Inferior parietal cortex (tissue), 1 donor: ENCODE measurements at regions not wholly inside any gene's neighbourhood (a gene's known extent, or its start where the extent isn't known, plus 50 kb on each side); places are given as distances from the start of the nearest gene placed in this dataset.

Experiments
- DNase-seq: peaks from one replicate; pipeline ENCODE4 v3.0.0-alpha.2; 2016; ENCODE audit errors: extremely low spot score

DNA sequence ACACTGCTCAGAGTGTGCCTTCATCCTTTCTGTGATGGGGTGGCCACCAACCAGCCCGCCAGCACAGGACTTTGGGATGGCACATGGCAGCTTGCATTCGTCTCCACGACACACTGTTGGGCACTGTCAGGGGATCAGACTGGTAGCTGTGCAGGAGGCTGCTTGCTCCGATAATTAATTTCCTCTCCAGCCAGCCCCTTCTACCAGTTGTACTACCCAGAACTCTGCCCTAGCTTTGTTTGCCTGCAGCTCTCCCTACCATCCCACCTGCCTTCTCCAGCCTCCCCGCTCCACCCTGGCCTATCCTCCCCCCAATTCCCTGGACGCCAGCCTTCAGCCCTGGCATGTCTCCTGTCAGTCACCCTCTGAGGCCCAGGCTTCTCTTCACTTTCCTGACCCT, 228.3 kb downstream of the TSHZ3 start:
- DNase-seq: no peak

DNA sequence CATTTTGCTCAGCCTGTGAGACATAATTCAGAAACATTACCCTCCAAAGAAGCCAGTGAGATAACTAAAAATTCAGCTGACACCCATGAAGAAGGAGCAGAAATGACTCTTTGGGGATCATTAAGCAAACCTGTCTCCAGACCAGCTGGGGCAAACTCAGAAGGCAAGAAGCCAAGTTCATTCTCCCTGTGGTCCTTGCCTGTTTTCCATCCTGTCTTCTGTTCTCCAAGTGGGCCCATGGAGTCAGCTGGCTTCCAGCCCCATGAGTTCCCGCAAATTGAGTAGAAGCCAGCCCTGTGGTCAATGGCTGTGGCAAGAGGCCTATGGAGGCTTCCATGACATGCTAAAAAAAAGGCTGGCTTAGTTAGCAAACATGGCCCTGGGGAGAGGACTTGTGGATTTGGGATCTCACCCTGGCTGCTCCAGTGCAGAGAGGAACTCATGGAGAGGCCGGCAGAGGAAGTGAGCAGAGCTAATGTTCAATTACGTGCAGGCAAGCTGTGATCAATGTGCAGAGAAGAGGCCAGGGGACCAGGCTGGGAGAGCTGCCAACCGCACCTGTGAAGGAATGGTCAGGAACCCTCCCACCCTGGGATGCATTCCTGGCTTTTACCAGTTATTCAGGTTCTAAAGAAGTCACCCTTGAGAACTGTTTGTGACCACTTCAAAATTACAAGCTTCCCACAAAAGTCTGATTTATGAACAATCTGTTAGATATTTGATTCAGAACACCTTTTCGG, 229.1 kb downstream of the TSHZ3 start:
- no peak for DNase-seq

DNA sequence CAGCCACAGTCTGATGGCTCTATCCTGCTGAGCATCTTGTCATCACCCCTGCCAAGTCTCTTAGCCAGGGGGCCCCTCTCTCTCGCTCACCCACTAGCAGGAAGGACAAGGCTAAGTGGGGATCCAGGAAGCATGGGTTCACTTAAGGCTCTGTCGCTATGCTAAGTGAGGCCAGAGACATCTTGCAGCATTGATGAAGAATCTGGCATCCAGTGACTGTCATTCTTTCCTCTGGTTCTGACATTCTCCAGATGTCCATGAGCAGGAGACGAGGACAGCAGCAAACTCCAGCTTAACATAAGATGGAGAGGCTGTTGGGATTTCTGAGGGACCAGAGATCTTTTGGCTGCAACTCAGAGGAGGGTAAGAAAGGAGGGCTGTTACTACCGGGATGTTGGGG, 230.2 kb downstream of the TSHZ3 start:
- DNase-seq: no peak

DNA sequence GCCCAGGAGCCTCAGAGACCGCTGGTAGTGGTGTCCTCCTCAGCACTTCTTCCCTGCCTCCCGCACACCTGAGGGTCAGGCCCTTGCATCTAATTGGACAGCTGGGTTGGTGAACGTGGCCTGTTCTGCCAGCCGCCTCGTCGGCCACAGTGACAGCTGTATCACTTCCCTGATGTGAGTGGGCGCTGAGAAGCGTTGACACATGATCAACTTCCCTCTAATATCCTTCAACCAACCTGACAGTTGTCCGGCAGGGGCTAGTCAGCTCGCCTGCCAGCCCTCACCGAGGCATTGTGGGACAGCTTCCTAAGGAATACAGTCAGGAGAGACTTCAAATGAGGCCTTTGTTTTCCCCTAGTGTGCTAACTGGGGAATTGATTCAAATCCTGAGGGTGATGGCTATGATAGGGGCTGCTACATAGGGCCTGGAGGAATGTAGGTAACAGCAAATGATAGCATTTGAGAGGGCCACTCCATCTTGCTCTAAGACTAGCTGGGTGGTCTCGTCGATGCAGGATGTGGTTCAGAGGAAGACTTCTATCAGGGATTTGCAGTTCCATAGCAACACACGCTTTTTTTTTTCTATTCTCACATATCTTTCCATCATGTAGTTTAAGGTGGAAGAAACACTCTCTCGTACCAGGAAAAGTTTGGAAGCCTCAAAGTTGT, 230.8 kb downstream of the TSHZ3 start:
- DNase-seq: no peak

DNA sequence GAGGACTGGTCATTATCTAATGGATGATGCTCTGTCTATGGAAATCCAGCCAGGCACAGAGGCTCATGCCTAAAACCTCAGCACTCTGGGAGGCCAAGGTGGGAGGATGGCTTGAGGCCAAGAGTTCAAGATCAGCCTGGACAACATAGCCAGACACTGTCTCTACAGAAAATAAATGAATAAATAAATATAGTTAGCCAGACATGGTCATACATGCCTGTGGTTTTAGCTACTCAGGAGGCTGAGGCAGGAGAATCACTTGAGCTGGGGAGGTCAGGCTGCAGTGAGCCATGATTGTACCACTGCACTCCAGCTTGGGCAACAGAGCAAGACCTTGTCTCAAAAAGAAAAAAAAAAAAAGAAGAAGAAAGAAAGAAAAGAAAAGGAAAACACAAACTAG, 234.7 kb downstream of the TSHZ3 start:
- no peak for DNase-seq

DNA sequence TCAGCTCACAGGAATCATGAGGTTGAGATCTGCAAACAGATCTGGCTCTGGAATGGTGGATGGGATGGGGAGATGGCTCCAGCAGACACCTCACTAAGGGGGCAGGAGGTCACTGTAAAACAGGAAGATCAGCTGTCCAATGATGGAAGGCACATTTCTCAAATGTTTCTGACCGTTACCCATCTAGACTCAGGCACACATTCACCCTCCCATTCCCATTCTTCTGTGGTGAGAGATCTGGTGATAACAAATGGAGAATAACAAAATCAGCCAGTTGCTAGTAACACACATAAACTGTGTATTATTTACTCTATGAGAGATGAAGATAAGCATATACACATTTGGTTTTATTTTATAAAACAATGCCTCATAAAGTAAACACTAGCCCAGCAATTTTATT, 235.9 kb downstream of the TSHZ3 start:
- DNase-seq: no peak

DNA sequence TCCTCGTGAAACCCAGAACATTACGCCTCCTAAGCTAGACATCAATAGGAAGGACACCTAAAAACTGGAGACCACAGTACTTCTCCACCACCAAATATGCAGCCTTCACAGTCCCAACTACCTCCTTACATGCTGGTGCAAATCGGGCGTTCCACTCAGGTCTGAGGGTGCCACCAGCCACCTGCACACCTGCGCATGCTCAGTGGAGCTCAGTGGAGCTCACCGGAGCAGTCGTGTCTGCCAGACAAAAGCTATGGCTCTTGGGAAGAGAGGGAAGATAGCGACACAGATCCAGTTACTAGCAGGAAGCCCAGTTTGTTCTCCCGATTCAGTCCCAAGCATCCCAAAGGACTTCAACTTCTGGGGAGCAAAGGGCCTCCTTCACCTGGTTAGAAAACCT, 237.1 kb downstream of the TSHZ3 start:
- no peak for DNase-seq

DNA sequence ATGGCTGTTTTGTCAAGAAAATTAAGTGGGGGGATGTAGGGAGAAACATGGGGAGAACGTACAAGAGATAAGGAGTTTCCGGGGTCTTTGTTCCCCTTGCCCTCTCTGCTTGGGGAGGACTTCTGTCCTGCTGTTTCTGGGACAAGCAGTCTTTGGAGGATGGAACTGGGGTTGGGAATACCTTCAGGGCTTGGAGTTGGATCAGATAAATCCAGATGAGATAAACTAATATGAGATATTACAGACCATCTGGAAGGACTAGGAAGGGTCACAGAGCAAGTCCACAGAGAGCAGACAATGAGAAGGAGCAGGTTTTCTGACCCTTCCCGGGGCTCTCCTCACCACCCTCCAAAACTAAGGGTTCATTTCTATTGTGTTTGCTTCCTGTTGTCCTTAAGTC, 237.5 kb downstream of the TSHZ3 start:
- no peak for DNase-seq

DNA sequence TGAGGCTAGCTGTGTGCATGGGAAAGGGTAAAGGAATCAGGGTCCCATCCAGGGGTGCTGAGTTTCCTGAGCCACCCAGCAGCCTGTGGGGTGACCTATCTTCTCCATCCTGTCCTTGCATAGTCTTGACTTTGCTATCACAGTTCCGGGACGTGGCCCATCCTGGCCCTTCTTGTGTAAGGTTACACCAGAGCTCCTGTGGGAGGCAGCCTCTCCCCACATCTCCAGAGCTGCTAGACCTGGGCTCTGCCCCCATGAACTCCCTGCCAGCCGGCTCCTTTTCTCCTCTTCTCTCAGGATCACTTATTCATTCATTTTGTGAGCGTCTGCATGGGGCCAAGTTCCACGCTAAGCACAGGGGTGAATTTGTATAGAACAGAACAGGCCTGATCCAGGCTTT, 238.9 kb downstream of the TSHZ3 start:
- DNase-seq: no peak

DNA sequence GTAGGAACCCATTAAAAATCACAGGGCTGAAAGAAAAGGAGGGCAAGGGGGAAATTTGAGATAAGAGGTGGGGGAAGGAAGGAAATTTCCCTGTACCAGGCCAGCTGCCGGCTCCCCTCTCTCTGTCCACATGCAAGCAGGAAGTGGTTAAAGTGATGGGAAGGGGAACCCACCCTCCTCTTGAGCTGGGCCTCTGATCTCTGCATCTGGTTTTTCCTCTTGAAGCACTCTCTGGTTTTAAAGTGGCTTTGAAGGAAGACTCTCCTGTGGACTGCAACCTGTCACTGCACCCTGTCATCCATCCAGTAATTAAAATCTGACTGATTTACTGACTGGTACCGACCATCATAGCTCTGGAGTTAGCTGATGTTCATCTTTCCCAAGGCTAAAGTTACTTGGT, 239.6 kb downstream of the TSHZ3 start:
- no peak for DNase-seq

DNA sequence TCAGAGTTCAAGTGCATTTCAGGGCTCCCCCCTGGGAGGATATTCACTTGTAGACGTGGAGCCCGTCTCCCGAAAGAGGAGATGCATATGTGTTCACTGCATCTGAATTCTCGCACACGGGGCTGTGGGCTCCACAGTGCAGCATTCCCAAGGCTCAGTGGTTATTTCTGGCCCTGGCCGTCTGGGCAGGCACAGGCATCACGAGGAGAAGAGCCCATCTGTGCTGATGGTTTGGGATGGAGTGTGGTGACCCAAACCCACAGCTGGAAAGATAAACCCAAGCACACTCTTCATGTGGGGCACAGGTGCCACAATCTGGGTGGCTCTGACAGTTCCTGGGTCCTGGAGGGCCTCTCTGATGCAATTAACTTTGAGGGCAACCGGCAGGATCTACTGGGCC, 242.1 kb downstream of the TSHZ3 start:
- DNase-seq: no peak

DNA sequence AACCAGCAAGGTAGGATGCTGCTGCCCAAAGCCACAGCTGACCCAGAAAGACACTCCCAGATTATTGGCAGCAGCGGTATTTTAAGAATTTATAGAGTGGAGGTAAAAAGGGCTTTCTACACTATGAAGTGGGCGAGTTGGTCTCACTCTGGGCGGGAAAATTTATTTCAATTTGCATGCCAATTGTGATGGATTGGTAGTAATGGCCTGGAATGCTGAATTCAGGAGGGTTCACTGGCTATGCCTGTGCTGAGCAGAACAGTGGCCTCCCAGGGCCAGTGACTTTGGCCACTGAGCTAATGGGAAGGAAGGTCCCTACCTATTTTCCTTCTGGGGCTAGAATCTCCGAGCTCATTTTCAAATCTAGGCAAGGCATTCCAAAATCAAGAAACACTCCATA, 243.5 kb downstream of the TSHZ3 start:
- no peak for DNase-seq

DNA sequence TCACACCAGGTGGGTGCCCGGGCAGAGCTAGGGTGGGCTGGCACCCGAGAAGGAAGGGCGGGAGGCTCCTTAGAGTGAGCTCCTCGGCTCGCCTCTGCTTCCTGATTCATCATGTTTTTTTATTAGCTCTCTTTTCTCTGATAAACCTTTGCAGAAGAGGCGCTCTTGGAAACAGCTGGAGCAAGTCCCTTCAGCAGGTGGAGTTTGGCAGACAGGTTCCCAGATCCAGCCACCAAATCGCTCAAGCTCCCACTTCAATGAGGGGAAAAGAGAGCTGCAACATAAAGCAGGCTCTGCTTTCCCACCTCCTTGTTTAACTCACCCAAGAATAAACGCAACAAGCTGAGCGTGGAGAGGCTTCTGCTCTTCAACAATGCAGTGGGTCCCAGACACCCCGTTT, 244.8 kb downstream of the TSHZ3 start:
- no peak for DNase-seq

DNA sequence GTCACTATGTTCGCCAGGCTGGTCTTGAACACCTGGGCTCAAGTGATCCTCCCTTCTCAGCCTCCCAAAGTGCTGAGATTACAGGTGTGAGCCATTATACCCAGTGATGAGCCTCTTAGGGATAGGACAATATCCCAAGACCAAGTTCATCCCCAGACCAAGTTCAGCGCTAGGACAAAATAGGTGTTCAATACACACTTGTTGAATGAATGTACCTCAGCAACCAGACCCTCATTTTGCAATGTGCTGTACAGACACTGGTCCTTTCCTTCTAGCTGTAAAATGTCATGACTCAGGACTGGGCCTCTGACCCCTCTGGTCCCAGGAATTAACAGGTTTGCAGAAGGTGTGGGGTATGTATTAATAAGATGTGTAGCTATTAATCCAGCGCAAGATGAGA, 246.0 kb downstream of the TSHZ3 start:
- no peak for DNase-seq

DNA sequence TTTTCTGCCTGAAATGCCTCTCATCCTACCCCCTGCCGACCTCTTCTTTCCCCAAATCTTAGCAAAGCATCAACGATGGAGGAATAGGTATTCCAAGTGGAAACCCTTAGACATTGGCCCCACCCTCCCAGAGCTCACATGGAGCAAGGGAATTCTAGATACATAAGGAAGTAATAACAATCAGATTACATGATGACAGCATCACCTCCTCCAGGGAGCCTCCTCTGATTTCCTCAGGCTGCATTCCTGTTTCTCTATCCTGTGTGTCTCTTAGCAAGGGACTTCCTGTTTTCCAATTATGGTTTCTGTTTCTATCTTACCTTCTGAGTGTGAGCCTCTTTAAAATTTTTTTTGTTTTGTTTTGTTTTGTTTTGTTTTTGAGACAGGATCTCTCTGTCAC, 246.6 kb downstream of the TSHZ3 start:
- no peak for DNase-seq

DNA sequence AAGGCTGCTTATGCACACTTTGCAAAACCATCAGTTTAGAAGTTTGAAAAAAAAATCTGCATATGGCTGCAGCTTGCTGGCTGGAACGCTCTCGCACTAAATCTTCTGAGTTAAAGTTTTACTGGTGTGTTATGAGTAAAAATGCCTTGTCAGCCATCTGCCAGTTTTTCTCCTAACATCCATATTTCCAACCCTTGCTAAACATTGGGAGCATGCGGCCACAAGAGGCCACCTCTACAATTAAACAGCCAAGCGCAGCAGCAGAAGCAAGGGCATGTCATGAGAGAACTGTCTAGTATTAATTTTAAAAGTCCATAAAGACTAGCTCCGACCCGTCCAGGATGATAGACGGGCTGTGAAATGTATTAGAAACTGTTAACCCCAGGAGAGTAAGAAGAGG, 248.3 kb downstream of the TSHZ3 start:
- no peak for DNase-seq

DNA sequence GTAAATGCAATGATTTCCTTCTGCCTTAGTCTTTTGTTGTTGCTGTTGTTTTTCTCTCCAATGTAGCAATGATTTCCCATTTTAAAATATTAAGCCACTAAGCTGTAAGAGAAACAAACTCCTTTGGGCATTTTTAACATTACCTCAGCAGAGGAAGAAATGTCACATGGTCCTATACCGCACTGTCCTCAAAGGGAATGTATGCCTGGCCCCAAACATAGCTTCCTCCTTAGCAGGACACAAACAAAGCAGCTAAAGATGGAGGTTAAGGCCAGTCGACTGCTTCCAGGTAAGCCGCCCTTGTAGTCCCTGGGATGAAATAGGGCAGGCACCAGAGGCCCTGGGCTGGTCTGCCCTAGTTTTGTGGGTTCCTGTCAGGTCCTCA, 249.0 kb downstream of the TSHZ3 start:
- no peak for DNase-seq

DNA sequence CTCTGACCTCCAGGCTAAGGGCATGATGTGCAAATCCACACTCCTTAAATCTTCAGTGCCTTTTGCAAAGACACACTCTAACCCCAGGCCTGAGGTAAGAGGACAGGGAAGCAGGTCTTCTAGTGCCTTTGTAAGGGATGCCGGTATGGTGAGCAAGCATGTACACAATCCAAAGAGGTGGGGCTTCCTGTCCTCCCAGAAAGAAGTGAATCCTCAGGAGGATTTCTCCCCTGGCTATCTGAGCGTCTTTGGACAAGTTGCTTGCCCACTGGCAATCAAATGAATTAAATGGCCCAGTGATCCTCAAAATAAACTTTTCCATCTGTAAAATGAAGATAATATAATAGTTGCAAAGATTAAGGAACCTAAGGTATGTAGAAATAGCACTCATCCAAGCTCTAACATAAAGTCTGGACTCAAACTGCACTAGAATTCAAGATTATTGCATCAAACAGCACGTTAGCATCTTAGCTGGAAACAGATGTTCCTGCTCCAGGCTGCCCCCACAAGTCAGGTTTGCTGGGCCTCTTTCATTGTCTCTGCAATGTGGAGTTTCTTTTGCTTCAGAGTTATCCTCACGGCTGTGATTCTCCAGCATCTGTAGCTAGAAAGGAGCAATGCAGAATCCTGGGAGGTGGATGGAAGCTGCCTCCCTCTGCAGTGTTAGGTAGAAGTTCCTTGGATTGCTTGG, 249.6 kb downstream of the TSHZ3 start:
- DNase-seq: no peak

DNA sequence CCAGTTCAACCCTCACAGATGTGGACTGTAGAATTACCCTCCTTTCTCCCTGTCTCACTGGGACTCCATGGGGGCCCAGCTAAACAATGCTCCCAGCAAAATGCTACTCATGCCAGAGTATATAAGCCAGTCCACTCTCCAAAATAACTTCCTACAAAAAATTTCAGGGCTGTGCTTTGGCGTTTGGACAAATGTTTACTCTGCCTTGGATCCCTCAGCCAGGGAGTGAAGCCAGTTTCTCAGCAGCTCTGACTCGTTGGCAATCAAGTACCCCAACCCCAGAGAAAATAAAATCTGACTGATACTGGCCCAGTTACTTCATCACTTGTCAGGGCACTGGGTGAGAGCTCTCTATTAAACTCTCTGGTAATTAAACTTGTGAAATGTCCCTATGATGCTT, 250.4 kb downstream of the TSHZ3 start:
- DNase-seq: no peak

DNA sequence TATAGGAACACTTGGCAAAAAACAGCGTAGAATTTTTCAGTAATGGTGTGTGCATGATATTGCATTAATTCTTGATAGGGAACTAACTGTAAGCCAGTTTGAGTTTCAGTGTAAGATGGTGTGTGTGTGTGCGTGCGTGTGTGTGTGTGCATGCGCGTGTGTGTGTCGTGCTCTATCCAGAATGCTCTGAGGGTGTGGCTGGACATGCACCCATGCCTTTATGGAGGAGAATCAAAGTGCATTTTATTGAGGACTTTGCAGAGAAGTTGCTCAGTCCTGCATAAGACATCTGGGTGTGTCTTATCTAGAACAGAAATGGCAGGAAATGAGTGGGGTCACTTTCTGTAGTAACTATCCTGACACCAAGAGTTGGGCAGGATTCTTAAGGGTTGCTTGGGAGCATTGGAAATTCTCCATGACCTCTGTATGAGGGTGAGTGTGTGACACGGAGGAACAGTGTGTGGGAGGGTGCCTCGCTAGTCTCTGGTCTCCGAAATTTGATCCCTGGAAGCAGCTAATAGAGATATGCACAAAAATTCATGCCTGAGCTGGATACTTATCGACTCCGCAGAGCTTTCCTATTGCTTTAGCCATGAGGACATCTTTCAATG, 252.2 kb downstream of the TSHZ3 start:
- DNase-seq: no peak

DNA sequence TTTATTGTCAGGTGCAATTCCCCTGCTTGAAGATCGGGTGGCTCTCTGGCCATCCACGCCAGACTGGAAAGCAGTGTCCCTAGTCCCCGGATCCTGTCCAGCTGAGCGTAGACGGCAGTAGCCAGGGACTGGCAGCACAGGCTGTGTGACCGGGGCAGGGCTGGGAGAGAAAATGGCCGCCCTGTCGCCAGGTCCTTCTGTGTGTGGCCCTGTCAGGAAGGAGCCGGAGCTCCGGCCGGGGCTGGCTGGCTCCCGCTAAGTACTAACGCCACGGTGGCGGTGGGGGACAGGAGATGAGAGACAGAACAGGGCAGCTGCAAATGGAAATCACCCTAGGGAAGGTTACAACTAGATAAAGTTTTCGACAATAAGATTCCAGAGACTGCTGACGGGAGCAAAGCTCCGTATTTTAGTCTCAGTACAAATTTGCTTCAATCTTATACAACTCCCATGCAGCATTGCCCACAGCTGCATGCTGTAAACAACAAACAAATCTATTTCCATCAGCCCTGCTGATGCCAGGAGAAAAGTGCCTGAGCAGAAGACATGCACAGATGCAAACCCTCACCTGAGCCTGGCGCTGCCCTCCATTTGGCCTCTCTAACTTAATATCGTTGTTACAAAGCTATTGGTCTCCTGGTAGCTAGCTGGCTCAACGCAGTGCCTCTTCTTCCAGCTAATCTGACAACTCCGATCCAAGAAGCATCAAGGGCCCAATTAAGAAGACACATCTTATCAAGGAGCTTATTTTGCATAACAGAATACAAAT, 253.0 kb downstream of the TSHZ3 start:
- no peak for DNase-seq
